ENCODE measurements at regions not wholly inside any gene's neighbourhood (a gene's known extent, or its start where the extent isn't known, plus 50 kb on each side); places are given as distances from the start of the nearest gene placed in this dataset.

DNA sequence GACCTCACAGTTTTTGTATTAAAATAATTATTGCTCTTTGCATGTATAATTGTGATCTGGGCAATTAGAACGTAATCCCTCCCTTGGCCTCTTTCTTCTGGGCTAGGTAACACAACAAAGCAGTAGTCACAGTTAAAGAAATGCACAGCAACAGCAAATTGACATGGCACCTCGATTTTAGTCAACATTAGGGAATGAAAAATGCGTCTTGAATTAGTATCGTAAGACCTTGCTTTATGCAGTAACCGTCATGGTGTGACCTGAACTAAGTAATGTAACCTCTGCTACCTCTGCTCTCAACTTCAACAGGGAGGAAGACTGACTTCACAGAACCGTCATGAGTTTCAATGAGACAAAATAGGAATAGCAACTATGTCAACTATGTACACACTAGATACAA is 265.4 kb upstream of the MAF start:
- no peak for TF ChIP-seq EZH2 (IDR thresholded peaks at IDR 0.05; ENCODE audit: low read depth)
- TF ChIP-seq, protein P1, sequence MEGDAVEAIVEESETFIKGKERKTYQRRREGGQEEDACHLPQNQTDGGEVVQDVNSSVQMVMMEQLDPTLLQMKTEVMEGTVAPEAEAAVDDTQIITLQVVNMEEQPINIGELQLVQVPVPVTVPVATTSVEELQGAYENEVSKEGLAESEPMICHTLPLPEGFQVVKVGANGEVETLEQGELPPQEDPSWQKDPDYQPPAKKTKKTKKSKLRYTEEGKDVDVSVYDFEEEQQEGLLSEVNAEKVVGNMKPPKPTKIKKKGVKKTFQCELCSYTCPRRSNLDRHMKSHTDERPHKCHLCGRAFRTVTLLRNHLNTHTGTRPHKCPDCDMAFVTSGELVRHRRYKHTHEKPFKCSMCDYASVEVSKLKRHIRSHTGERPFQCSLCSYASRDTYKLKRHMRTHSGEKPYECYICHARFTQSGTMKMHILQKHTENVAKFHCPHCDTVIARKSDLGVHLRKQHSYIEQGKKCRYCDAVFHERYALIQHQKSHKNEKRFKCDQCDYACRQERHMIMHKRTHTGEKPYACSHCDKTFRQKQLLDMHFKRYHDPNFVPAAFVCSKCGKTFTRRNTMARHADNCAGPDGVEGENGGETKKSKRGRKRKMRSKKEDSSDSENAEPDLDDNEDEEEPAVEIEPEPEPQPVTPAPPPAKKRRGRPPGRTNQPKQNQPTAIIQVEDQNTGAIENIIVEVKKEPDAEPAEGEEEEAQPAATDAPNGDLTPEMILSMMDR (conservative IDR thresholded peaks at IDR 0.05) = no peak
- intact Hi-C loops (cut with micrococcal nuclease; ENCODE audit: unreplicated experiment) = no loop called here
- ChIA-PET CTCF (no interaction called here), POLR2A (ENCODE audit: unreplicated experiment) (no interaction called here)
- Histone ChIP-seq H3K9me3 (ENCODE audit: insufficient read depth, low read depth) (no peaks in the 10 kb centered on the region), H3F3A (ENCODE audit: insufficient read depth, low read depth) (no peaks in the 10 kb centered on the region), H3K27me3 (ENCODE audit: insufficient read depth, low read depth) (peaks cover 81% of the 10 kb centered on the region), H3K4me2 (no peak overlapping the region), H4K20me1 (ENCODE audit: insufficient read depth) (no peaks in the 10 kb centered on the region), H2AFZ (no peak overlapping the region), H3K9me2 (ENCODE audit: insufficient read depth) (no peaks in the 10 kb centered on the region), H3K36me3 (ENCODE audit: low read depth) (no peaks in the 10 kb centered on the region), H3K27ac (no peak overlapping the region), H3K4me1 (replicated peaks; ENCODE audit: insufficient read depth) (no peaks in the 10 kb centered on the region), H3K79me2 (ENCODE audit: low read depth) (no peaks in the 10 kb centered on the region), H3K4me3 (no peak overlapping the region)
- no peak for DNase-seq
- no TSS peak for BruUV-seq (replicated peaks)

DNA sequence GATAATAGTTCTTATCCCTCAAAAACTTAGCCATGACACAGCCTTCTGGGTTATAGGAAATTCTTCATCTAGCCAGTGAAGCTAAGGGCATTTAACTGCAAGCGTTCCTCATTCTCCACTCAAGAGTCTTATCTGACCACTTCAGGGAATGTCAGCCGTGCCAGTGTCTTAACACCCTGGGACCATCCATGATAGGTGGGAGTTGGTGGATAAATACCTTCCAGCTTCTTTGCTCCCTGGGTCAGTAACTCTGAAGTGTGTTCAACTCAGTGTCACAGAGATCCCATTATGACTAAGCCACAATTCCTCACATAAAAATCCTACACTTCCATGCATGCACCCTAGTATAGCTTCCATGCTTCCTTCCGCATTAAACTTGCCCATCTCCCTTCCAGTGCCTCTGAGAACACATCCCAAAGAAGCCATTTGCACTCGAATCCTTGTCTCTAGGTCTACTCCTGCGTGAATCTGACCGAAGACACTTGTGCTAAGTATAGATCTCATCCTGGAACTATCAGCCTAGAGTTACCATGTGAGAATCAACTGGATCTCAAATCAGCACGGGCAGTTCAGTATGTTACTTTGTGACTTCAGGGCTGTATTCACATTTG is 264.3 kb upstream of the MAF start:
- Histone ChIP-seq H3K4me2 (no peak overlapping the region), H3K27me3 (ENCODE audit: insufficient read depth, low read depth) (peaks cover 73% of the 10 kb centered on the region), H2AFZ (no peak overlapping the region), H3K4me3 (no peak overlapping the region), H3K79me2 (ENCODE audit: low read depth) (no peaks in the 10 kb centered on the region), H3F3A (ENCODE audit: insufficient read depth, low read depth) (no peaks in the 10 kb centered on the region), H3K4me1 (replicated peaks; ENCODE audit: insufficient read depth) (no peaks in the 10 kb centered on the region), H4K20me1 (ENCODE audit: insufficient read depth) (no peaks in the 10 kb centered on the region), H3K27ac (no peak overlapping the region), H3K36me3 (ENCODE audit: low read depth) (no peaks in the 10 kb centered on the region), H3K9me2 (ENCODE audit: insufficient read depth) (no peaks in the 10 kb centered on the region), H3K9me3 (ENCODE audit: insufficient read depth, low read depth) (no peaks in the 10 kb centered on the region)
- intact Hi-C loops (cut with micrococcal nuclease; ENCODE audit: unreplicated experiment) = no loop called here
- ChIA-PET POLR2A (ENCODE audit: unreplicated experiment) (no interaction called here), CTCF (interaction anchor here (0.7 kb wide), 1 partner anchor 1171 kb away, joined by 3 read pairs; the partner anchor contains the start of gene ATMIN)
- TF ChIP-seq, protein P1 (conservative IDR thresholded peaks at IDR 0.05) = no peak
- no peak for TF ChIP-seq EZH2 (IDR thresholded peaks at IDR 0.05; ENCODE audit: low read depth)
- DNase-seq = no peak
- no TSS peak for BruUV-seq (replicated peaks)

DNA sequence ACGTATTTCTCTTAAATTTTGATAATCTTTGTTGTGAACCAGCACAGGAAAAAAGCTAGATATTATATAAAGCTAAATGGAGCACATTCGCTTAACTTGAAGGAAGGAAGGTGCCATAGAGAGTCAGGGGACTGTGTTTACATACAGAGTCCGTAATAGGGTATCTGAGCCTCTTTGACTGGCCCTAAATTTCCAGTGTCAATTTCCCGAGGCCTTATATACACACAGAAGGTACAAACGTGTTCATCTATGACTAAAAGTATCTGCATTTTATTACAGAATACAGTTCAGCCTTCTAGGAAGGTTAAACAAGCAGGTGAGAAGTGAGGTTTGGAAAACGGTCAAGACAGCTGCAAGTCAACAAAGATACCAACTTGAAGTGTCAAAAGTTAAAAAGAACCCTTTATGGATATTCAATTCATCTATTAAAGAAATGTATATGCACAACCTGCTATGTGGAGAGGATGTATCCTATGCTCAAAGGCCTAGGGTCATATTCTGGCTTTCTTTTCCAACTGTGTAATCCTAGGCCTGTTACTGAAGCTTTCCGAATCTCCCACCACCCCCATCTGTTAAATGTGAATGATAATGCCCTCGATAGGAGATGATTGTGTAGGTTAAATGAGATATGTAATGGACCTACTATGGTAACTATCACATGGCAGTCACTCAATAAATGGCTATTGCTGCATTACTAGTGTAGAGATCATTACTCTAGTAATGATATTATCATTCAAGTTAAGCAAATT is 263.7 kb upstream of the MAF start:
- DNase-seq = no peak
- Histone ChIP-seq H3F3A (ENCODE audit: insufficient read depth, low read depth) (no peaks in the 10 kb centered on the region), H2AFZ (no peak overlapping the region), H3K9me2 (ENCODE audit: insufficient read depth) (no peaks in the 10 kb centered on the region), H3K4me2 (no peak overlapping the region), H3K4me1 (replicated peaks; ENCODE audit: insufficient read depth) (no peaks in the 10 kb centered on the region), H3K79me2 (ENCODE audit: low read depth) (no peaks in the 10 kb centered on the region), H3K27me3 (ENCODE audit: insufficient read depth, low read depth) (peaks cover 67% of the 10 kb centered on the region), H4K20me1 (ENCODE audit: insufficient read depth) (no peaks in the 10 kb centered on the region), H3K27ac (no peak overlapping the region), H3K36me3 (ENCODE audit: low read depth) (no peaks in the 10 kb centered on the region), H3K9me3 (ENCODE audit: insufficient read depth, low read depth) (no peaks in the 10 kb centered on the region), H3K4me3 (no peak overlapping the region)
- ChIA-PET CTCF (no interaction called here), POLR2A (ENCODE audit: unreplicated experiment) (no interaction called here)
- no TSS peak for BruUV-seq (replicated peaks)
- intact Hi-C loops (cut with micrococcal nuclease; ENCODE audit: unreplicated experiment) = no loop called here
- TF ChIP-seq EZH2 (IDR thresholded peaks at IDR 0.05; ENCODE audit: low read depth) = no peak

Measured in PC-9 (cell line).